Panc1 (cell line): ENCODE measurements at regions not wholly inside any gene's neighbourhood (a gene's known extent, or its start where the extent isn't known, plus 50 kb on each side); places are given as distances from the start of the nearest gene placed in this dataset.
A peak's percentile ranks its signal among the peaks of the same experiment; 100 is the strongest.

Experiments
- ATAC-seq: fragments of 200-7000 bp; cut with Tn5 transposase; 2 replicates; pipeline ENCODE4 v1.9.1; 2020; ENCODE audit warnings: mild to moderate bottlenecking, moderate library complexity
- BruUV-seq: library from RNA; stranded (reverse); fragments of 400-500 nt; replicated peaks from 2 replicates; lab custom pipeline; 2021; lab: Mats Ljungman, UMichigan
- CTCF ChIA-PET: fragments of 300-600 bp; sonication (Branson Sonifier 250); formaldehyde crosslinking; loops from one replicate; lab custom pipeline; 2022; ENCODE audit warnings: antibody characterized with exemption; lab: Charles Lee
- POLR2A ChIA-PET: fragments of 300-600 bp; sonication (Branson Sonifier 250); formaldehyde crosslinking; loops from one replicate; lab custom pipeline; 2022; ENCODE audit warnings: antibody characterized with exemption; lab: Charles Lee
- DNase-seq: peaks from one replicate; pipeline ENCODE4 v3.0.0-alpha.2; 2010; ENCODE audit warnings: low read depth, low spot score
- H3K27ac ChIP-seq: 2 replicates; pipeline ENCODE4 v1.5.1; 2011; ENCODE audit warnings: mild to moderate bottlenecking, low read length, inconsistent platforms
- H3K27me3 ChIP-seq: fragments of 200-500 bp; sonication (Bioruptor generic); 2 replicates; pipeline ENCODE4 v1.6.0; 2014; ENCODE audit warnings: low read length, inconsistent platforms; ENCODE audit not compliant: control insufficient read depth, insufficient read depth
- H3K36me3 ChIP-seq: fragments of 200-500 bp; sonication (Bioruptor generic); 2 replicates; pipeline ENCODE4 v1.5.1; 2014; ENCODE audit warnings: inconsistent platforms, mild to moderate bottlenecking, low read length, moderate library complexity; ENCODE audit not compliant: control insufficient read depth, insufficient read depth
- H3K4me1 ChIP-seq: 2 replicates; pipeline ENCODE4 v1.5.1; 2011; ENCODE audit warnings: inconsistent platforms, mild to moderate bottlenecking, low read length, moderate library complexity; ENCODE audit not compliant: control insufficient read depth, insufficient read depth
- H3K4me3 ChIP-seq, 2 experiments: 2 replicates each; pipeline ENCODE4 v1.5.1; 2011 to 2012; ENCODE audit warnings: low read depth in 2 of 2, low read length in 2 of 2, mild to moderate bottlenecking in 2 of 2, inconsistent platforms in 1 of 2, moderate library complexity in 1 of 2
- H3K9me3 ChIP-seq: fragments of 200-500 bp; sonication (Bioruptor generic); 2 replicates; pipeline ENCODE4 v1.5.1; 2014; ENCODE audit warnings: low read depth, mild to moderate bottlenecking, inconsistent platforms, low read length, moderate library complexity; ENCODE audit not compliant: control insufficient read depth, insufficient read depth
- POLR2AphosphoS5 ChIP-seq: IDR thresholded peaks from 2 replicates; pipeline ENCODE4 v1.6.1; 2012; ENCODE audit warnings: mild to moderate bottlenecking, low read depth, low read length, moderate library complexity
- REST ChIP-seq, 2 experiments: IDR thresholded peaks; 2 replicates each; pipeline ENCODE4 v1.6.1; 2011 to 2012; ENCODE audit warnings: low read depth in 2 of 2, control low read depth in 1 of 2, low read length in 1 of 2, mild to moderate bottlenecking in 1 of 2, moderate library complexity in 1 of 2; ENCODE audit not compliant: insufficient read depth in 1 of 2
- SIN3A ChIP-seq: IDR thresholded peaks from 2 replicates; pipeline ENCODE4 v1.6.1; 2012; ENCODE audit warnings: low read depth, mild to moderate bottlenecking, low read length, moderate library complexity, borderline replicate concordance; ENCODE audit not compliant: insufficient read depth
- TCF7L2 ChIP-seq: IDR thresholded peaks from 2 replicates; pipeline ENCODE4 v1.6.1; 2011; ENCODE audit warnings: mild to moderate bottlenecking, low read depth, low read length, inconsistent platforms
- in situ Hi-C: cut with HindIII; loops from 2 replicates; pipeline ENCODE4 v1.10.0; 2016; ENCODE audit warnings: low sequenced_read_pairs, low pct_unique_long_range_greater_than_20kb
- intact Hi-C: fragments of 100-400 bp; cut with micrococcal nuclease; formaldehyde crosslinking; loops from one replicate; pipeline ENCODE4 v1.10.0; 2022; ENCODE audit not compliant: unreplicated experiment
- TF ChIP-seq, protein P1 (sequence below): fragments of 450-650 bp; IDR thresholded peaks from 2 replicates; pipeline ENCODE4 v1.5.1; 2017; ENCODE audit warnings: mild to moderate bottlenecking

GRCh38 chr17:77476931-77477805, 336.4 kb downstream of the SEC14L1 start:
- no peak overlapping the region for H3K4me3 ChIP-seq
- intact Hi-C loops (no loop called here), in situ Hi-C loops (no loop called here)
- POLR2A ChIA-PET = interaction anchor here (0.6 kb wide), 1 partner anchor 24 kb away, joined by 6 read pairs; no protein-coding TSS in a partner anchor
- DNase-seq (no peak), ATAC-seq (peak; percentile 52)
- H3K27me3 ChIP-seq = no peaks in the 10 kb centered on the region
- 0 out of 2 replicates have a peak, but pooled peaks cover 4% of the 10 kb centered on the region for H3K36me3 ChIP-seq
- H3K27ac ChIP-seq = peak overlapping the region; percentile 41
- peaks cover 74% of the 10 kb centered on the region for H3K4me1 ChIP-seq
- BruUV-seq = no TSS peak
- CTCF ChIA-PET = no interaction called here
- H3K9me3 ChIP-seq = no peaks in the 10 kb centered on the region
- TF ChIP-seq SIN3A (no peak), TCF7L2 (no peak), POLR2AphosphoS5 (no peak), REST (IDR thresholded peaks at IDR 0.05; ENCODE audit: insufficient read depth in 1 of 2, low read depth in 2 of 2, low read length in 1 of 2) (no peak)
- TF ChIP-seq, protein P1, sequence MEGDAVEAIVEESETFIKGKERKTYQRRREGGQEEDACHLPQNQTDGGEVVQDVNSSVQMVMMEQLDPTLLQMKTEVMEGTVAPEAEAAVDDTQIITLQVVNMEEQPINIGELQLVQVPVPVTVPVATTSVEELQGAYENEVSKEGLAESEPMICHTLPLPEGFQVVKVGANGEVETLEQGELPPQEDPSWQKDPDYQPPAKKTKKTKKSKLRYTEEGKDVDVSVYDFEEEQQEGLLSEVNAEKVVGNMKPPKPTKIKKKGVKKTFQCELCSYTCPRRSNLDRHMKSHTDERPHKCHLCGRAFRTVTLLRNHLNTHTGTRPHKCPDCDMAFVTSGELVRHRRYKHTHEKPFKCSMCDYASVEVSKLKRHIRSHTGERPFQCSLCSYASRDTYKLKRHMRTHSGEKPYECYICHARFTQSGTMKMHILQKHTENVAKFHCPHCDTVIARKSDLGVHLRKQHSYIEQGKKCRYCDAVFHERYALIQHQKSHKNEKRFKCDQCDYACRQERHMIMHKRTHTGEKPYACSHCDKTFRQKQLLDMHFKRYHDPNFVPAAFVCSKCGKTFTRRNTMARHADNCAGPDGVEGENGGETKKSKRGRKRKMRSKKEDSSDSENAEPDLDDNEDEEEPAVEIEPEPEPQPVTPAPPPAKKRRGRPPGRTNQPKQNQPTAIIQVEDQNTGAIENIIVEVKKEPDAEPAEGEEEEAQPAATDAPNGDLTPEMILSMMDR = no peak

DNA sequence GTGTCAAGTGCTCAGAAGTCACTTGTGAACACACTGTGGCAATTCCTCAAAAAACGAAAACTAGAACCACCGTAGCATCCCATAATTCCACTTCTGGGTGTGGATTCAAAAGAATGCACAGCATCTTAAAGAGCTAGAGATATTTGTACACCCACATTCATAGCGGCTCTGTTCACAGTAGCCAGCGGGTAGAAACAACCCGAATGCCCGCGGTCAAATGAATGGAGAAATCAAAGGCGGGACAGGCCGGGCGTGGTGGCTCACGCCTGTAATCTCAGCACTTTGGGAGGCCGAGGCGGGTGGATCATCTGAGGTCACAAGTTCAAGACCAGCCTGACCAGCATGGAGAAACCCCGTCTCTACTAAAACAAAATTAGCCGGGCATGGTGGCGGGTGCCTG, 337.5 kb downstream of the SEC14L1 start:
- intact Hi-C loops = no loop called here
- in situ Hi-C loops = no loop called here
- Histone ChIP-seq H3K36me3 (0 out of 2 replicates have a peak, but pooled peaks cover 2% of the 10 kb centered on the region), H3K4me1 (peaks cover 64% of the 10 kb centered on the region), H3K4me3 (no peak overlapping the region), H3K9me3 (no peaks in the 10 kb centered on the region), H3K27me3 (no peaks in the 10 kb centered on the region), H3K27ac (no peak overlapping the region)
- POLR2A ChIA-PET = interaction anchor here (0.6 kb wide), 1 partner anchor 23 kb away, joined by 6 read pairs; no protein-coding TSS in a partner anchor
- DNase-seq (no peak), ATAC-seq (no peak)
- no peak for TF ChIP-seq TCF7L2
- TF ChIP-seq, protein P1 = no peak
- TF ChIP-seq SIN3A = no peak
- TF ChIP-seq REST (IDR thresholded peaks at IDR 0.05; ENCODE audit: insufficient read depth in 1 of 2, low read depth in 2 of 2, low read length in 1 of 2) = no peak
- TF ChIP-seq POLR2AphosphoS5 = no peak
- CTCF ChIA-PET = interaction anchor here (0.6 kb wide), 1 partner anchor 147 kb away, joined by 3 read pairs; no protein-coding TSS in a partner anchor
- BruUV-seq = no TSS peak
